ENCODE measurements at regions not wholly inside any gene's neighbourhood (a gene's known extent, or its start where the extent isn't known, plus 50 kb on each side); places are given as distances from the start of the nearest gene placed in this dataset.

DNA sequence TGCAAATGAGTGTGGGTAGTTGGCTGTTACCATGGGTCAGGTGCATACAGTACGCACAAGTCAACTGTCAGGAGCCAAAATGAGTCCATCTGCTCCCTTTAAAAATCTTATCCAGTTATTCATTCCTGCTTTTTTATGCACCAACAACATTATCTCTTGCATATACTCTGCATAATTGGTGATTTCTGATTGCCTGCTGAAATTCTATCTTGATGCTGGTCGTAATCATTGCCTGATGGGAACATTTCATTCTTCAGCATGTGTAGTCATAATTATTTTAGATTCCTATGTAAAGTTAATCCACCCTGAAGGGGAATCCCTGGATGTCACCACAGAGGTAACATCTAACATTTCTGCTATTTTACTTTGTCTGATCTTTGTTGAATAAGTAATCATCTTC is 102.2 kb upstream of the RND3 start:
- Histone ChIP-seq H3K4me3 (no peak overlapping the region), H3K27ac (no peak overlapping the region), H3K4me1 (peaks cover 0 to 14% (median 12%) of the 10 kb centered on the region in 3 donors), H3K36me3 (no peaks in the 10 kb centered on the region), H3K27me3 (no peaks in the 10 kb centered on the region), H3K9me3 (no peaks in the 10 kb centered on the region)
- no peak for ATAC-seq
- 78 to 79% methylated on average over 2 of the region's 2 CpGs for whole genome bisulfite sequencing, 2 donors (ENCODE audit: low coverage in 1 of 2)
- TF ChIP-seq POLR2AphosphoS5 (IDR thresholded peaks at IDR 0.05) (no peak), EP300 (IDR thresholded peaks at IDR 0.05) (no peak), POLR2A (IDR thresholded peaks at IDR 0.05) (no peak), CTCF (IDR thresholded peaks at IDR 0.05) (no peak)

- Histone ChIP-seq H3K36me3 (no peaks in the 10 kb centered on the region), H3K4me1 (peaks cover 0 to 14% (median 12%) of the 10 kb centered on the region in 3 donors), H3K27ac (no peak overlapping the region), H3K27me3 (no peaks in the 10 kb centered on the region), H3K9me3 (no peaks in the 10 kb centered on the region), H3K4me3 (no peak overlapping the region)
- no peak for TF ChIP-seq CTCF (IDR thresholded peaks at IDR 0.05)
- no peak for TF ChIP-seq POLR2A (IDR thresholded peaks at IDR 0.05)
- no peak for TF ChIP-seq EP300 (IDR thresholded peaks at IDR 0.05)
- TF ChIP-seq POLR2AphosphoS5 (IDR thresholded peaks at IDR 0.05), result no peak
- no peak for ATAC-seq
- WGBS, 2 donors (ENCODE audit: low coverage in 1 of 2), result 86 to 100% methylated on average over 1 to 2 of the region's 2 CpGs
These were observed 101.0 kb upstream of the RND3 start for GRCh38 chr2:150588506-150588870.

- TF ChIP-seq CTCF (IDR thresholded peaks at IDR 0.05), result no peak
- TF ChIP-seq EP300 (IDR thresholded peaks at IDR 0.05), result no peak
- no peak for TF ChIP-seq POLR2A (IDR thresholded peaks at IDR 0.05)
- no peak for TF ChIP-seq POLR2AphosphoS5 (IDR thresholded peaks at IDR 0.05)
- peak overlapping the region in 2 of 4 donors; percentile 12 to 20 for H3K27ac ChIP-seq
- no peaks in the 10 kb centered on the region for H3K9me3 ChIP-seq
- no peak overlapping the region for H3K4me3 ChIP-seq
- no peak for ATAC-seq
- peaks cover 0 to 14% (median 12%) of the 10 kb centered on the region in 3 donors for H3K4me1 ChIP-seq
- 36 to 42% methylated on average over 9 of the region's 10 CpGs for WGBS, 2 donors (ENCODE audit: low coverage in 1 of 2)
- H3K27me3 ChIP-seq, result no peaks in the 10 kb centered on the region
- H3K36me3 ChIP-seq, result no peaks in the 10 kb centered on the region
These were observed 100.4 kb upstream of the RND3 start for GRCh38 chr2:150587547-150588505.

GRCh38 chr2:150586858-150587257 is 99.4 kb upstream of the RND3 start:
- ATAC-seq, result peak; percentile 78
- Histone ChIP-seq H3K4me3 (no peak overlapping the region), H3K9me3 (no peaks in the 10 kb centered on the region), H3K27ac (no peak overlapping the region), H3K4me1 (peaks cover 0 to 14% (median 12%) of the 10 kb centered on the region in 3 donors), H3K36me3 (no peaks in the 10 kb centered on the region), H3K27me3 (no peaks in the 10 kb centered on the region)
- TF ChIP-seq CTCF (IDR thresholded peaks at IDR 0.05), result no peak
- no peak for TF ChIP-seq POLR2AphosphoS5 (IDR thresholded peaks at IDR 0.05)
- no peak for TF ChIP-seq POLR2A (IDR thresholded peaks at IDR 0.05)
- no peak for TF ChIP-seq EP300 (IDR thresholded peaks at IDR 0.05)
- WGBS, 2 donors (ENCODE audit: low coverage in 1 of 2), result 17 to 23% methylated on average over 3 of the region's 3 CpGs

Data from gastroesophageal sphincter (tissue), 4 donors.